ENCODE measurements at regions not wholly inside any gene's neighbourhood (a gene's known extent, or its start where the extent isn't known, plus 50 kb on each side); places are given as distances from the start of the nearest gene placed in this dataset.

DNA sequence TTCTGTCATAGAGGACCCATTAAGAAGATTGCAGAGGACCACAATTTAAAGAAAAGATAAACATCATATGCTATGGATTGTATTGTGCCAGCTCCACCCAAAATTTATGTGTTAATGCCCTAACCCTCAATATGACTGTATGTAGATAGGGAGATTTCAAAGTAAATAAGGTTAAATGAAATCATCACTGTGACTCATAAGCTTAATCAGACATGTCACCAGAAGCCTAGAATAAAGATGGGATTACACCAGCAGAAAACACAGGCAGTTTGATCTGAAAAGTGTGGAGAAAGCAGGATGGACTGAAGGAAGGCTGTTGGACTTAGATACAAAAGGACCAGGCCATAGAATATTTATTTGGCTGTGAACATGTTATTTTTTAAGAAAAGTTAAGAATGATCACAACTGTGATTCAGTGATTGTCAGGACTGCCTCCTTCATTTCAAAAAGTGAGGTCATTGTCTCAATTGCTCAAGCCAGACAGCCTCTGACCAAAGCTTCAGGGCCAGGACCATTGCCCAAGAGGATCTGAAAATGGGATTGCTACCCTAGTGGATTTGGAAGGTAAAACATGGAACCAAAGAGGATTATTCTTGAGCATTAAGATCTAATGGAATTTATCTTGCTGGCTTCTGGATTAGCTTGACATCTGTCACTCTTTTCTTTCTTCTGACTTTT, 270.8 kb upstream of the POM121L12 start:
- no peak for TF ChIP-seq POLR2A (IDR thresholded peaks at IDR 0.05)
- TF ChIP-seq, protein P1, sequence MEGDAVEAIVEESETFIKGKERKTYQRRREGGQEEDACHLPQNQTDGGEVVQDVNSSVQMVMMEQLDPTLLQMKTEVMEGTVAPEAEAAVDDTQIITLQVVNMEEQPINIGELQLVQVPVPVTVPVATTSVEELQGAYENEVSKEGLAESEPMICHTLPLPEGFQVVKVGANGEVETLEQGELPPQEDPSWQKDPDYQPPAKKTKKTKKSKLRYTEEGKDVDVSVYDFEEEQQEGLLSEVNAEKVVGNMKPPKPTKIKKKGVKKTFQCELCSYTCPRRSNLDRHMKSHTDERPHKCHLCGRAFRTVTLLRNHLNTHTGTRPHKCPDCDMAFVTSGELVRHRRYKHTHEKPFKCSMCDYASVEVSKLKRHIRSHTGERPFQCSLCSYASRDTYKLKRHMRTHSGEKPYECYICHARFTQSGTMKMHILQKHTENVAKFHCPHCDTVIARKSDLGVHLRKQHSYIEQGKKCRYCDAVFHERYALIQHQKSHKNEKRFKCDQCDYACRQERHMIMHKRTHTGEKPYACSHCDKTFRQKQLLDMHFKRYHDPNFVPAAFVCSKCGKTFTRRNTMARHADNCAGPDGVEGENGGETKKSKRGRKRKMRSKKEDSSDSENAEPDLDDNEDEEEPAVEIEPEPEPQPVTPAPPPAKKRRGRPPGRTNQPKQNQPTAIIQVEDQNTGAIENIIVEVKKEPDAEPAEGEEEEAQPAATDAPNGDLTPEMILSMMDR (IDR thresholded peaks at IDR 0.05) = no peak
